ENCODE measurements at regions not wholly inside any gene's neighbourhood (a gene's known extent, or its start where the extent isn't known, plus 50 kb on each side); places are given as distances from the start of the nearest gene placed in this dataset.
"Not testable (repeated sequence)": the region's sequence is repeated elsewhere in the genome, so short reads cannot be mapped to it uniquely, and the experiment has no call there.

DNA sequence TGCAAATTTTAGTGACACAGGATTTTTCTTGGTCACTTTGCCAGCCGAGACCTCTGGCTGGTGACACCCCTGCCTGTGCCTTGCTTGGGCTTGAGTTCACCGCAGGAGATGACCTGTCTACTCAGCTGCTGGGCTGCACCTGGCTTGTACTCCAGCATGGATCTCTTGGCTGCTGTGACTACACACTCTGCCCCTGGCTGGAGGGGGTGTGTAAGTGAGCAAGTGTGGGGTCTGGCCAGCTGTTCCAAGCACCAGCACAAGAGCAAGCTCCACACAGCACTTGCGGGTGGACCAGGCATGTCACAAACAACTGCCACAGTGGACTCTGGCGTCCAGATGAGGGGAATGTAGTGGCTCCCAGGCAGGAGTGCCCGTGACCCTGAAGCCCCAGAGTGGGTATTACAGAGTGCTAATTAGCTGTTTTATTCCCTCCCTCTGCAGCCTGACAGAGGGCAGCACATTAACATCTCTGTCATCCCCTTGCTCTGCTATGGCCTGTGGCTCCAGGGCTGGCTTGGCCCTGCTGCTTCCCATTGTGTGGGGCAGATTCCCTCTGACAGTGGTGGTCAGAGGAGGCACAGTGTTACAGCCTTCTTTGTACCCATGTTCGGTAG, 1387.2 kb downstream of the OLFM4 start:
- DNase-seq, result no peak

DNA sequence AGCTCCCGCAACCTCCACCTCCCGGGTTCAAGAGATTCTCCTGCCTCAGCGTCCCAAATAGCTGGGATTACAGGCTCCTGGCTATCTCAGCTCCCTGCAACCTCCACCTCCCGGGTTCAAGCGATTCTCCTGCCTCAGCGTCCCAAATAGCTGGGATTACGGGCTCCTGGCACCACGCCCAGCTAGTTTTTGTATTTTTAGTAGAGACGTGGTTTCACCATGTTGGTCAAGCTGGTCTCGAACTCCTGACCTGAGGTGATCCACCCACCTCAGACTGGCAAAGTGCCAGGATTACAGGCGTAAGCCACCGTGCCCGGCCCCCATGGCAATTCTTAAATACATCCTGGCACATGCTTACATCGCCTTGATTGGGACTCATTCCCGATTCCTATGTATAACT, 1394.3 kb downstream of the OLFM4 start:
- DNase-seq, result not testable (repeated sequence)

DNA sequence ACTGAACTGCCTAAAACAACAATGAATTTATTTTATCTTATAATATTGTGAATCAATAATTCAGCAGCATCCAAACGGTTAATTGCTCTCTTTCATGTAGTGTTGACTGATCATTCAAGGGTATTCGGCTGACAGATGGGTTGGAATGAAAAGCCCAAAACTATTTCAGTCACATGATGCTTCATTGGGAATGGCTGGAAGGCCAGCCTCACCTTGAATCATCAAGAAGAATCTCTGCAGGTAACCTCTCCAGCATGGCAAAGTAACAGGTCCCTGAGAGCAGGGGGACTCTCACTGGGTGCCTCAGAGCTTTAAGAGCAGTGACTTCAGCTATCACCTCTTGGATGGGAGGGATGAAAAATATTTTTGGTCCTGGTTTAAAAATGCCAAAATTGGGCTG, 1395.7 kb downstream of the OLFM4 start:
- no peak for DNase-seq

DNA sequence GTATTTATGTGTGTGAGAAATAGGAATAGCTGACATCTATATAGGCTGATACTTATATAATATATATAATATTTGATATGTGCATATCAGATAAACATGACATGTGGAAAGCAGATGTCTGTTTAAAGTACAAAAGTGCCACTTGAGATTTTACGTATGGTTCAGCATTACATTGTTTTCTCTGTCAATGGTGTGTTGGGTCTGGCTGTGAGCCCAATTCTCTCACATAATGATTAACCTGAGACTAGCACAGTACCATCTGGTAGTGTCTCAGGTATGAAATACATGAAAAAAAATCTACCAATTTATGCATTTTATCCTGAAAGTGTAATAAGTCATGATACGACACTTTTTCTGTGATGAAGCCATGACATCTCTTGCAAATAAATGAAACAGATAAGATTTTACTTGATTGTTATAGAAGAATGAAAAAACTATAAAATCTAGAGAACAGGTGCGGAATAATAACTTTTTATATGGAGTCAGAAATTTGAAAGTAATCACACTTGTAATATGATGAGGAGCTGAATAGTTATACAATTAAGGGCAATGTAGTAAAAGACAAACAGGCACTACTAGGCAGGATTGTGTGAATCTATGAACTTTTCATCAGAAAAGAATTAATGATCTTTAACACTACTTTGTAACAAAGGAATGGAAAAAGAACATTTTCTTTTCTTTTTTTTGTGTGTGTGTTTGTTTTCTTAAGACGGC, 1405.0 kb downstream of the OLFM4 start:
- DNase-seq, result no peak

DNA sequence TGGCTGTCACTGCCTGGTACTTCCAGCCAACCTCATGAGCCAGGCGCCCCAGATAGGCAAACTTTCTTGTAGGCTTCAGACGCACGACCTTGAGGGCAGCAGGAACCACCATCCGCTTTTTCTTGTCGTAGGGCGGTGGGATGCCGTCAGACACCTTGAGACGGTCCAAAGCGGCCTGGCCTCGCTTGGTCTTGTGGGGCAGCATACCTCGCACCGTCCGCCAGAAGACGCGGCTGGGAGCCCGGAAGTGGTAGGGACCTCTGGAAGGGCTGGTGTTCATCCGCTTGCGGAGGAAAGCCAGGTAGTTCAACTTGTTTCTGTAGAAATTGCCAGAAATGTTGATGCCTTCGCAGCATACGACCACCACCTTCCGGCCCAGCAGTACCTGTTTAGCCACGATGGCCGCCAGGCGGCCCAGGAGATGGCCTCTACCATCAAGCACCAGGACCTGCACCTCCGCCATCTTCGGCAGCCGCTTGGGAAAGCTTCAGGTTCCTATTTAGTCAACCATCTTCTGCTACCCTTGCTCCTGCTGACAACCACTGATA, 1412.3 kb downstream of the OLFM4 start:
- DNase-seq, result not testable (repeated sequence)

DNA sequence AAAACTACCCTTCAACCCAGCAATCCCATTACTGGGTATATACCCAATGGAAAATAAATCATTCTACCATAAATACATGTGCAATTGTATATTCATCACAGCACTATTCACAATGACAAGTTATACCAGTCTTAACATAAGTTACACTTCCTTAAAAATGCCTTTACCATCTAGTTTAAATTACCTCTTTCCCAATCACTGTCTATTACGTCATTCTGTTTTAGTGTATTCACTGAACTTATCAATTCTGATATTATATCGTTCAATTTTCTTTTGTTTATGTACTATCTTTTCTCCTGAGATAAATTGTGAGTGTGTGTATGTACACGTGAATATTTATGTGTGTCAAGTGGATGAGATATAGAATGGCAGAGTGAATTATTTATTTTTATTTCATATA, 1416.8 kb downstream of the OLFM4 start:
- no peak for DNase-seq

DNA sequence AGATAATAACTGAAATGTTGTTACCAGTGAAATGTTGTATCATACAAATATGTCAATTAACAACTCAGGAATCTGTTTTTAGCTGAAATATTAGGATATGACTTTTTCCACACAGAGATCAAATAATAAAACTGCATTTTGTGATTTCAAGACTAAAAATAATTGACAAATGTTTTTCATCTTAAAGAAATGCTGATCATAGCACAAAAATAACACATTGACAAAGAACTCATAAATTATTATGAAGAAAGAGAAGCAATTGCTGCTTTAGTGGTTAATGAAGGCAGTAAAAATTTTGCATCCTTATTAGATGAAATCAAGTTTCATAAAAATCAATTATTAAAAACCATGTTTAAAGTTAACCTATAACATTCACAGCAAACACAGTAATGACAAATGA, 1417.3 kb downstream of the OLFM4 start:
- DNase-seq, result no peak

DNA sequence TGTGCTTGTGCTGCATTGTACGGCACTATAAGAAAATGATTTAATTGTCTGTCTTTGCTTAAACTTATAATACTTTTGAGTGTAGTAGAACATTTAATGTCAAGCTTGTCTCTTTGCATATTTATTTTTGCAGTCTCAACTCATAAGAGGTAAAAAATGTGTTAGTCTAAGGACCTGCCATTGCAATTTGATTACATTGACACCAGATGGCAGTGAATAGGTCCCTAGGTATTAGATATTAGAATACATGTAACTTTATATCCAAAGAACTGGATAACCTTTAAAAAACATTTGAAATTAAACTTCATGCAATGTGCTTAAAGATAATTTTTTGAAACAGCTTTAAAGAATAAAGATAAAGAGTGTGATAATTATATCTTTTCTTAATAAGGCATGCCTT, 1421.3 kb downstream of the OLFM4 start:
- no peak for DNase-seq

DNA sequence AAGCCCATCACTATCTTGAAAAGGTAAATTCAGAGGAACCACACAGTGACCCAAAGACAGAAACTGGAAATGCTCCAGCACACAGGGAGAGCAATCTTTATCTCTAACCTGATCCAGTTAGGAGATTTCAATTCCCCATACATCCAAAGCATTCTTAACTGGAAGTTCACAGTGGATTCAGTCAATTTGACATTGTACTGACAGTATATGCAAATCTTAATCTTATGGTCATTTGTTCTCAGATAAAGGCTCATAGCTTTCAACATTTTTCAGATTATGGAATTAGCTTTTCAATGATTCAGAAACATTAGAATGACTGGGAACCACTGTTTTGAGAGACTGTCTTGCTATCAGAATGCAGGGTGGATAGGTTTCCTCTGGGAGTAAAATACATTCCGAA, 1455.6 kb downstream of the OLFM4 start:
- no peak for DNase-seq

DNA sequence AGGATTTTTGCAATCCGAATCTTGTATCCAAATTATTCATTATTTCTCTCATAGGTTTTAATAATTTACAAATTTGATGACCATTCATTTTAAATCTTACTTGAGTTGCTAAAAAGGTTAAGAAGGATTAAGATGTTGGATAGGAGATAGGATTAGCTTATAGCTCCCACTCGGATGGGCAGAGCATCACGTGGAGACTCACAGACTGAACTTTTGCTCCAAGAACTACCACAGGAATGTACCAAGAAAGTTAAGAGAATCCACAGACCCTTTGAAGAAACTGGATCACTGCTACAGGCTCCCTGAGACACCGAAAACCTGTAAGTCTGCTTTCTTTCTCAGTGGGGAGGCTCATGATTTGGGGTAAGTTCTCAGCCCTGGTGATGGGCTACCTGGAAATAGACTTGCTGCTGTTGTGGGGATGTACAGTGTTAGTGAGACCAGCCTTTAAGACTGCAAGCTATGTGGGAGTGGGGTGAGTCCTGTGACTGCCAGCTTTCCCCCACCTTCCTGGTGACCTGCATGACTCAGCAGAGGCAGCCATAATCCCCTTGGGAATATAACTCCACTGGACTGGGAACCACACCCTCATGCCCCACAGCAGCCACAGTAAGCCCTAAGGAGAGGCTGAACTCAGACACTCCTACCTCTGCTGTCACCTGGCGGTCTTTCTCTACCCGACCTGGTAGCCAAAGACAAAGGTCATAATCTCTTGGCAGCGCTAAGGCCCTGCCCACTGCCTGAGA, 1458.0 kb downstream of the OLFM4 start:
- DNase-seq, result no peak

DNA sequence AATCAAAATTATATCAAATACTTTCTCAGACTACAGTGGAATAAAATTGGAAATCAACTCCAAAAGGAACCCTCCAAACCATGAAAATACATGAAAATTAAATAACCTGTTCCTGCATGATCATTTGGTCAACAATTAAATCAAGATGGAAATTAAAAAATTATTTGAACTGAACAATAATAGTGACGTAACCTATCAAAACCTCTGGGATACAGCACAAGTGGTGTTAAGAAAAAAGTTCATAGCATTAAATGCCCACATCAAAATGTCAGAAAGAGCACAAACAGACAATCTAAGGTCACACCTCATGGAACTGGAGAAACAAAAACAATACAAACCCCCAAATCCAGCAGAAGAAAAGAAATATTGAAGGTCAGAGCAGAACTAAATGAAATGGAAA, 1460.7 kb downstream of the OLFM4 start:
- DNase-seq, result no peak

DNA sequence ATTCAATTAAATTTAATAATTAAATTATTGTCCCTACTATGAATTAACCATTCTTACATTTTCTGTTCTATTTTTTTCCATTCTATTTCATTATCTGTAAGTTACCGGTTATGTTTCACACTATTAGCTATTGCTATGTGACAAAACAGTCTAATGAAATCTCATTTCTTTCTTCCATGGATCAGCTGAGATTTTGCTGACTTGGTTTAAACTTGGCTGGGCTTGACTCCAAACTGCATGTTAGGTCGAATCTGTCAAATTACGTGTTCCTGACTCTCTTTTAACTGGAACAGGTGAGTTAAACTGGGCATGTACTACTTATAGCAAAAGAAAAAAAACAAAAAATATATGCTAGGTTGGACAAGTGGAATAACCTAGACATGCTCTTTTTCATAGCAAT, 1464.4 kb downstream of the OLFM4 start:
- no peak for DNase-seq

DNA sequence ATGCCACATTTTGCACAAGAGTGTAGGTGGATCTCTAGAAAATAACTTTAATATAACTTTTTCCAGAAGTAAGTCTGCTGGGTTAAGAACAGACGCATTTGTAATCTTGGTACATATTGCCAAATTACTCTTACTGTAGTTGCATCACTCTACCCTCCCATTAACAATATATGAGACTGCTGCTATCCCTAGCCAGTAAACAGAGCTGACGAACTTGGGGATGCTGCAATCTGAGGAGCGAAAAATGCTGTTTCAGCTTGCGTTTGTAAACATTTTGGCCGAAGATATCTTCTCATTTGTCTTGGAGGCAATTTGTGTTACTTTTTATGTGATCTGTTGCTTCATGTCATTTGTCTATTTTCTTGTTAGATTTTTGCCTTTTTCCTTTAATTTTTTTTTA, 1482.8 kb downstream of the OLFM4 start:
- no peak for DNase-seq

DNA sequence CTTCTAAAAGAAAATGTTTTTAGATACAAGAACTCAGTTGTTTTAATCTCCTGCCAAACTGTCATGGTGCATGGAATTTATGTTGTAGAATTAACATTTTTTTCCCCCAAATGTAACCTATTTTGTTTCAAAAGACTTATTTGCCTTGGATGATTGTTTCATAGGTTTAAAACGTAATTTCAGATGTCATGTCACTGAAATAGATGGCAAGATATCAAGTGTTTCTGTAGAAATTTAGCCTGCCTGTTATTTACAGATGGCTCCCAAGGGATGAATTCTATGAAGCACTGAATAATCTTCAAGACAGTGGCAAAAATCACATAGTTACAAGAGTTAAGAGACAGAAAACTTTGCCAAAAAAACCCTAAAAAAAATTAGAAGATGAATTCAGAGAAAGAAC, 1484.6 kb downstream of the OLFM4 start:
- DNase-seq, result no peak

DNA sequence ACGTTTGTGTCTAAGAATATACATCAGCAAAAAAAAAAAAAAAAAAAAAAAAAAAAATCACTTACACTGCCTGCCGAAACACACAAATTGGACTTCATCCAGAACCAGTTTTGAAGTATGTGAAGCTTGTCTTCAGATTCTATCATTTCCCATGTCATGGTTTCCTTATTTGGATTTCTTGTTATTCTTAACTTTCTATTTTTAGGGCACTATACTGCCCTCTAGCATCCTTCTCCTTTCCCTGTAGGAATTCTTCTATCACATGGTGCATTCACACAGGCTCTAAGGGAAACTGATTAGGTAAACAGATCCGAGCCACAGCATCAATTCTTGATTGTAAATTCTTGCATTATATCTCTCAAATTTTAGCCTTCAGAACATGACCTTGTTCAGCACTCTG, 1507.5 kb downstream of the OLFM4 start:
- no peak for DNase-seq

DNA sequence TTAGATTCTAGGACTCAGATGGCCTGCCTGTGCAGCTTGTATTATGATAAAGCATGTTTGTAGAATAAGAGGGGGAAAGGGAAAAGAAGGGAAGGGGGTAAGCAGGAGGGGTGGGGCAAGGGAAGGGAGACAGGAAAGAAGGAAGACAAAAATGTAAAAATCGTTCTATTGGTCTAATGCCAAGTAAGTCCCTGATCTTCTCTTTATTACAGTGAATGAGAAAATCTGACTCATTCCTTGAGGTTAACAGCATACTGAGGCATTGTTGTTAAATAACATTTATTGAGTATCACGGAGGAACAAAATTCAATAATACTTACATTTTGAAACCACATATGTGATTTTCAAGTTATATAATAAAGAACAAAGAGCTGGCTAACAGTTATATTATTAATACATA, 1534.7 kb downstream of the OLFM4 start:
- no peak for DNase-seq

DNA sequence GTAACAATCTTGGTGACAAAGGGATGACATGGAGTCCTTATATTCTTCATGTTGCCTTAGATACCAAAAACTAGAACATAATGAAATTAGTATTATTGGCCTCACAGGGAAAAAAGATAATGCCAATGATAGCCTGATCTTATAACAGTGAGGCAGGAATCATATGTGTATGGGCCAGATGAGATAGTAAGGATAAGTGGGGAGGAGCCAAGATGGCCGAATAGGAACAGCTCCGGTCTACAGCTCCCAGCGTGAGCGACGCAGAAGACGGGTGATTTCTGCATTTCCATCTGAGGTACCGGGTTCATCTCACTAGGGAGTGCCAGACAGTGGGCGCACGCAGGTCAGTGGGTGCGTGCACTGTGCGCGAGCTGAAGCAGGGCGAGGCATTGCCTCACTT, 1543.4 kb downstream of the OLFM4 start:
- DNase-seq, result not testable (repeated sequence)

DNA sequence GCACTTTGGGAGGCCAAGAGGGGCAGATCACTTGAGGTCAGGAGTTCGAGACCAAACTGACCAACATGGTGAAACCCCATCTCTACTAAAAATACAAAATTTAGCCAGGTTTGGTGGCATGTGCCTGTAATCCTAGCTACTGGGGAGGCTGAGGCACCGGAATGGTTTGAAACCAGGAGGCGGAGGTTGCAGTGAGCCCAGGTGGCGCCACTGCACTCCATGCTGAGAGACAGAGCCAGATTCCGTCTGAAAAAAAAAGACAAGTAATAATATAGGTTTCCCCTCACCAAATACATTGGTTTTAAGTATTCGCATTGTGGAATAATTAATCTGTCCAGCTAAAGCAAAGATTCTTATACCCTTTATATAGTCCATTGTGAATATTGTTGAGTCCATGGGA, 1544.6 kb downstream of the OLFM4 start:
- no peak for DNase-seq

DNA sequence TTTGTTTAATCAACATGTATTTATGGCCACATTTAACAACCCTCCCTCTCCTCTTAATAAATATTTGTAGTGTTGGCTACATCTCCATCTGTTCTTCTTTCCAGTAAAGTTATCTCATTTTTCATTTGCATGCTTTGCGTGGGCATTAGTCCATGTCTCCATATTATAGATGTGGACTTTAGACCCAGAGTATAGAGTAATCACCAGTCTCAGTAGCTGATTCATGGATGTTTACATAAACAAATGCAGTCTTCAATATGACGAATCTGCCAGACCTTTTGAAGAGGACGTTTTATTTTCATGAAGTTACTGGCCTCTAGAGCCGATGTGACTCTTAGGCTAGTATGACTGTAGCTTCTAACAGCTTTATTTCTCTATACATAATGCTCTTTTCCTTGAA, 1546.2 kb downstream of the OLFM4 start:
- DNase-seq, result no peak

DNA sequence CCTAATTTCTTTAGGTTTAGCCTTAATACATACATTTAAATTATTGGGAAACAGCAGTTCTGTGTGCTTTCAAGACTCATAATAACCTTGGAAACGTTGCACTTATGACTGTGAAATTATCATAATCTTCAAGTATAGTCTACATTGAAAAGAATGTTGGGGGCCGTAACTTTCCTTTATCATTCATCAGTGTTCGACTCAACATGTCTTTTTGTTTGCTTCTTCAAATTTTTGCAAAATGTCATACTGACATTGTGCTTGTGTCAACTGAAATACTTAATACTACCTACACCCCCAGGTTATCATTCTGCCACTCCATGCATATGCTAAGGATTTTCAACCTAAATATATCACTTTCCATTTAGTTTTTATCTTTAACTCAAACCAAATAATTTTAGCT, 1562.9 kb downstream of the OLFM4 start:
- no peak for DNase-seq

DNA sequence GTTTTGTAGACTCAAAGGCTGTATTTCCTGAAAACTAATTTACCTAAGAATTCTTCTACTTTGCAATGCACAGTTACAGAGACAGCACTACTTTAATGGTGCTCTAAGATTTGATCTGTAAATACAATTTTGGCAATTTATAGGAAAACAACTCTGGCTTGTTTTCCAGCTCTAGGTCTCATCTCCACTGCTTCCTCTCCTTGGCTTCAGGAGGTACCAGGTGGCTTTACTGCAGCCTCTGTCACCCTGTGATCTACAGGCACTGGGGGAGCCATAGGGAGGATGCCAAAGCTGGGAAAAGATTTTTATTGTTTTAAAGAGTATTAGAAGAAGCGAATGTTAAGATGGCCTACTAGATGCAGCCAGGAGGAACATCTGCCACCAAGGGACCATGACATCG, 1563.6 kb downstream of the OLFM4 start:
- DNase-seq, result no peak

DNA sequence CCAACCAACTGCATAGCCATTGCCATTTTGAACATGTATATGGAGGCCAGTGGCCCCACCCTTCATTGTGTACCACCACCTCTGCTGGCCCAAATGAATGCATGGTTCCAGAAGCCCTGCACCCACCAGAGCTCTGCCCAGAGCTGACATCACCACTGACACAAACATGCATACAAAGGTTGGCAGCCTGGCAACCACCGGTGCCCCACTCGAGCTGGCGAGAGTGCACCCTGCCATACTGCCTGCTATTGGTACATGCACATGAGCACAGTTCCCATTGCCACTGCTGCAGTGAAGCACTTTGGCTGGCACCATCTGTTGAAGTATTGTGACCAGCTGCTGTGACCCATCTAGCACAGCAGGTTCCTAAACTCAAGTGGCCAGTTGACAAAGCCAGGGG, 1564.9 kb downstream of the OLFM4 start:
- DNase-seq, result no peak

DNA sequence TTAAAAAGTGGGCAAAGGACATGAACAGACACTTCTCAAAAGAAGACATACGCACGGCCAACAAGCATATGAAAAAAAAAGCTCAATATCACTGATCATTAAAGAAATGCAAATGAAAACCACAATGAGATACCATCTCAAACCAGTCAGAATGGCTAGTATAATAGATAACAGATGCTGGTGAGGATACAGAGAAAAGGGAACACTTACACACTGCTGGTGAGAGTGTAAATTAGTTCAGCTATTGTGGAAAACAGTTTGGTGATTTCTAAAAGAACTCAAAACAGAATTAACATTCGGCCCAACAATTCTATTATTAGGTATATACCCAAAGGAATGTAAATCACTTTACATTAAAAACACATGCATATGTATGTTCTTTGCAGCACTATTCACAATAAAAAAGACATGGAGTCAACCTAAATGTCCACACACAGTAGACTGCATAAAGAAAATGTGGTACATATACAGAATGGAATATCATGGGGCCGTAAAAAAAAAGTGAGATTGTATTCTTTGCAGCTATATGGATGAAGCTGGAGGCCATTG, 1569.0 kb downstream of the OLFM4 start:
- no peak for DNase-seq

DNA sequence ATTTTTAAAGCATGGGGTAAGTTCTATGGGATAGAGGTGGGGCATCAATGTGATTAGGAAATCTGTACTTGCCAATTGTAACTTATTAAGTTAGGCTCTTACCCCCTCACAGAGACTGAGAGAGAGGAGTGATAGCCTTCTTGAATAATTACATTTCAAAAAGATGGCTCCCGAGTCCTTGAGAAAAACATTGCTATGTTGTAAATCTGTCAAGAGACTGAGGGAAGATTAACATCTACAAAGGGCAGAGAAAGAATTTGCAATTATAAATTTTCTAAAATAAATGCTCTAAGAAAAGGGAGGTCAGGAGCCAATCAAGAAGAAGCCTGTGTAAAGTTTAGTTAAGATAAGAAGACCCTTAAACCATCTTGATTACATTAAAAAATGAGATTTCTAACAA, 1570.8 kb downstream of the OLFM4 start:
- no peak for DNase-seq

Measured in CD4-positive, alpha-beta T cell treated with Interleukin-12 subunit alpha and Interleukin-12 subunit beta, for 1 hour (primary cell).